ENCODE measurements at regions not wholly inside any gene's neighbourhood (a gene's known extent, or its start where the extent isn't known, plus 50 kb on each side); places are given as distances from the start of the nearest gene placed in this dataset.

GRCh38 chr3:6220447-6220846 is 640.5 kb upstream of the GRM7 start:
- DNase-seq (no peak), ATAC-seq (no peak)
- H3K27me3 ChIP-seq: no peaks in the 10 kb centered on the region
- no peaks in the 10 kb centered on the region for H3K4me1 ChIP-seq
- no peak for TF ChIP-seq POLR2A (IDR thresholded peaks at IDR 0.05)
- TF ChIP-seq, protein P1, sequence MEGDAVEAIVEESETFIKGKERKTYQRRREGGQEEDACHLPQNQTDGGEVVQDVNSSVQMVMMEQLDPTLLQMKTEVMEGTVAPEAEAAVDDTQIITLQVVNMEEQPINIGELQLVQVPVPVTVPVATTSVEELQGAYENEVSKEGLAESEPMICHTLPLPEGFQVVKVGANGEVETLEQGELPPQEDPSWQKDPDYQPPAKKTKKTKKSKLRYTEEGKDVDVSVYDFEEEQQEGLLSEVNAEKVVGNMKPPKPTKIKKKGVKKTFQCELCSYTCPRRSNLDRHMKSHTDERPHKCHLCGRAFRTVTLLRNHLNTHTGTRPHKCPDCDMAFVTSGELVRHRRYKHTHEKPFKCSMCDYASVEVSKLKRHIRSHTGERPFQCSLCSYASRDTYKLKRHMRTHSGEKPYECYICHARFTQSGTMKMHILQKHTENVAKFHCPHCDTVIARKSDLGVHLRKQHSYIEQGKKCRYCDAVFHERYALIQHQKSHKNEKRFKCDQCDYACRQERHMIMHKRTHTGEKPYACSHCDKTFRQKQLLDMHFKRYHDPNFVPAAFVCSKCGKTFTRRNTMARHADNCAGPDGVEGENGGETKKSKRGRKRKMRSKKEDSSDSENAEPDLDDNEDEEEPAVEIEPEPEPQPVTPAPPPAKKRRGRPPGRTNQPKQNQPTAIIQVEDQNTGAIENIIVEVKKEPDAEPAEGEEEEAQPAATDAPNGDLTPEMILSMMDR (IDR thresholded peaks at IDR 0.05): no peak
- WGBS, 4 donors: 41 to 88% (median 58%) methylated on average over 2 of the region's 2 CpGs
- H3K4me3 ChIP-seq: no peak overlapping the region
- intact Hi-C loops (cut with DNase I): no loop called here
- no peak overlapping the region for H3K27ac ChIP-seq
- H3K9me3 ChIP-seq: no peaks in the 10 kb centered on the region
- H3K36me3 ChIP-seq: no peaks in the 10 kb centered on the region

DNA sequence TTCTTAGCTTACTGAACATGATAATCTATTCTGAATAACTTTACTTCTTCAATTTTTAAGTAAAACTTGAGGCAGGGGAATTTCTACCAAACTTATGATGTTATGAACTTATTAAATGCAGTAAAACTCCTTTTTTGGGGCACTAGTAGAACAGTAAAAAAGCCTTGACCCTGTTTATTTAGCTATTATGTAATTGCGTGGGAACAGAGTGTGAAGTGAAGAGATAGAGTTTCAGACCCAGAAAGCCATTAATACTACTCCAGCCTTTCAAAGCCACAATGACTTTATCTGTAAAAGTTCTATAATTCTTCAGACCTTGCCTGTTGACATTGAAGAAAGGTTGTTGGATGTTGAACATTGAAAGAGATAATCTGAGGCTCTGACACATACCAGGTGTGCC is 638.8 kb upstream of the GRM7 start:
- intact Hi-C loops (cut with DNase I): no loop called here
- ATAC-seq: no peak
- no peaks in the 10 kb centered on the region for H3K36me3 ChIP-seq
- no peaks in the 10 kb centered on the region for H3K27me3 ChIP-seq
- no peaks in the 10 kb centered on the region for H3K9me3 ChIP-seq
- H3K4me3 ChIP-seq: no peak overlapping the region
- no peaks in the 10 kb centered on the region for H3K4me1 ChIP-seq
- H3K27ac ChIP-seq: no peak overlapping the region
- TF ChIP-seq, protein P1 (IDR thresholded peaks at IDR 0.05): no peak
- no peak for TF ChIP-seq POLR2A (IDR thresholded peaks at IDR 0.05)
- WGBS, 4 donors: 51 to 67% (median 60%) methylated on average over 1 of the region's 1 CpG
- no peak for DNase-seq

- TF ChIP-seq, protein P1 (IDR thresholded peaks at IDR 0.05): no peak
- no peak for TF ChIP-seq POLR2A (IDR thresholded peaks at IDR 0.05)
- no peaks in the 10 kb centered on the region for H3K36me3 ChIP-seq
- 85 to 87% (median 86%) methylated on average over 3 of the region's 3 CpGs for WGBS, 4 donors
- no peak overlapping the region for H3K4me3 ChIP-seq
- H3K27me3 ChIP-seq: no peaks in the 10 kb centered on the region
- no peak for ATAC-seq
- no peaks in the 10 kb centered on the region for H3K9me3 ChIP-seq
- no peak for DNase-seq
- H3K27ac ChIP-seq: no peak overlapping the region
- H3K4me1 ChIP-seq: no peaks in the 10 kb centered on the region
- intact Hi-C loops (cut with DNase I): no loop called here
These were observed 637.3 kb upstream of the GRM7 start for GRCh38 chr3:6223572-6223971.

DNA sequence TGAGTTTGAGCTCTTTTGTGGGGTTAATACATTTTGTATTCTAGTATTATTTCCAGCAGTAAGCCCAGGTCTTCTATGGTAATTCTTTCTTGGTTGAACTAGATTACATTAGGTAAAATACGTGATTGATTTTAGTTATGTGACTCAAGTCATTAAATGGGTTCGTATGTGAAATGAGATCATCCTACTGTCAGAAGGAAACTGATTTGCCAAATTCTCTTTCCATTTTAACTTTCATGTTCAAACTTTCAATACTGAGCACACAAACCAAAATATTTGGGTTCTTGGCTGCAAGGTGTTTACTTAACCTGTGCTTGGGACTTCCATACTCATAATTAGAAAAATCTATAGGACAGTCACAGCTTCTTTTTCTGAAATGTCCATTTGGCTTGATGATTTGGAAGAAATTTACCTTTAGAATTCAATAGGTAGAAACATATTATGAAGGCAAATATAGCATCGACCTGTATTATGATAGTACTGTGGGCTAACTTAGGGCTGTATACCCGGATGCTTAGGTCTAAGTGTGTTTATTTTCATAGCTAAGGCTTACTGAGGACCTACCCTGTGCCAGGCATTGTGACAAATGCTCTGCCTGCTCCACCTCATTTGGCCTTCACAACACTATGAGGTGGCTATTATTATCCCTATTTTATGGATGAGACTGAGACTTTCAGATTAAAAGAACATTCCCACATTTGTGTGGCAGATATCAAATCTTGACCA is 631.8 kb upstream of the GRM7 start:
- 72 to 82% (median 81%) methylated on average over 4 of the region's 4 CpGs for WGBS, 4 donors
- Histone ChIP-seq H3K36me3 (no peaks in the 10 kb centered on the region), H3K9me3 (no peaks in the 10 kb centered on the region), H3K4me3 (no peak overlapping the region), H3K27ac (no peak overlapping the region), H3K27me3 (no peaks in the 10 kb centered on the region), H3K4me1 (no peaks in the 10 kb centered on the region)
- no peak for TF ChIP-seq POLR2A (IDR thresholded peaks at IDR 0.05)
- TF ChIP-seq, protein P1 (IDR thresholded peaks at IDR 0.05): no peak
- ATAC-seq (no peak), DNase-seq (no peak)
- intact Hi-C loops (cut with DNase I): no loop called here
